ENCODE measurements at regions not wholly inside any gene's neighbourhood (a gene's known extent, or its start where the extent isn't known, plus 50 kb on each side); places are given as distances from the start of the nearest gene placed in this dataset.

- TF ChIP-seq CTCF (IDR thresholded peaks at IDR 0.05) (no peak), EZH2 (IDR thresholded peaks at IDR 0.05; ENCODE audit: borderline replicate concordance, insufficient read depth, low read depth, low read length, poor library complexity, severe bottlenecking) (no peak)
Measured at GRCh38 chr6:74287441-74287840, 591.4 kb downstream of the CD109 start.
